Fibroblast of lung (primary cell): ENCODE measurements at regions not wholly inside any gene's neighbourhood (a gene's known extent, or its start where the extent isn't known, plus 50 kb on each side); places are given as distances from the start of the nearest gene placed in this dataset.

Experiments used
- DNase-seq, 2 donors: peaks; one replicate each; pipeline versions ENCODE4 v3.0.0 to v3.0.0-alpha.2; 2010; ENCODE audit warnings: low read depth in 2 of 2
- H2AFZ ChIP-seq: 2 replicates; pipeline ENCODE4 v1.5.1; 2012; ENCODE audit warnings: low read length, control low read depth, inconsistent platforms
- H3K27ac ChIP-seq: 2 replicates; pipeline ENCODE4 v1.5.1; 2011; ENCODE audit warnings: low read length, control low read depth; ENCODE audit not compliant: insufficient read depth
- H3K27me3 ChIP-seq: 2 replicates; pipeline ENCODE4 v1.5.1; 2011; ENCODE audit warnings: mild to moderate bottlenecking, low read length; ENCODE audit not compliant: control insufficient read depth, insufficient read depth
- H3K36me3 ChIP-seq: 2 replicates; pipeline ENCODE4 v1.5.1; 2011; ENCODE audit warnings: low read length; ENCODE audit not compliant: control insufficient read depth, insufficient read depth
- H3K4me1 ChIP-seq: 2 replicates; pipeline ENCODE4 v1.5.1; 2011; ENCODE audit warnings: low read length; ENCODE audit not compliant: control insufficient read depth, insufficient read depth; ENCODE audit errors: extremely low read depth
- H3K4me2 ChIP-seq: 2 replicates; pipeline ENCODE4 v1.5.1; 2011; ENCODE audit warnings: low read length, control low read depth; ENCODE audit not compliant: insufficient read depth; ENCODE audit errors: extremely low read depth
- H3K4me3 ChIP-seq, 4 experiments: fragments of 200-600 bp in 1 of 4; sonication (generic) in 1 of 4; replicated peaks in 1 of 4; 2 replicates each; pipeline ENCODE4 v1.5.1; 2011 to 2016; ENCODE audit warnings: low read length in 4 of 4, low read depth in 3 of 4, mild to moderate bottlenecking in 3 of 4, control low read depth in 2 of 4, inconsistent platforms in 1 of 4, mixed read lengths in 1 of 4; ENCODE audit not compliant: insufficient read depth in 1 of 4; ENCODE audit errors: control extremely low read depth in 1 of 4
- H3K79me2 ChIP-seq: 2 replicates; pipeline ENCODE4 v1.5.1; 2012; ENCODE audit warnings: mild to moderate bottlenecking, low read length, inconsistent platforms; ENCODE audit not compliant: control insufficient read depth, insufficient read depth
- H3K9ac ChIP-seq: 2 replicates; pipeline ENCODE4 v1.5.1; 2011; ENCODE audit warnings: mild to moderate bottlenecking, low read length, control low read depth; ENCODE audit not compliant: insufficient read depth
- H3K9me3 ChIP-seq: 2 replicates; pipeline ENCODE4 v1.5.1; 2012; ENCODE audit warnings: low read depth, low read length; ENCODE audit not compliant: control insufficient read depth, insufficient read depth
- H4K20me1 ChIP-seq: 2 replicates; pipeline ENCODE4 v1.5.1; 2011; ENCODE audit warnings: low read length; ENCODE audit not compliant: control insufficient read depth, insufficient read depth; ENCODE audit errors: extremely low read depth
- EZH2 ChIP-seq: IDR thresholded peaks from 2 replicates; pipeline ENCODE4 v1.5.1; 2012; ENCODE audit warnings: low read length, control low read depth, mild to moderate bottlenecking; ENCODE audit errors: missing control alignments
- TF ChIP-seq, protein P1 (sequence below), 2 donors: IDR thresholded peaks in 1 of 2; conservative IDR thresholded peaks in 1 of 2; 1 replicate in 1 of 2; 2 replicates in 1 of 2; pipeline ENCODE4 v1.5.1; 2011 to 2012; ENCODE audit warnings: low read length in 2 of 2, control low read depth in 1 of 2, inconsistent platforms in 1 of 2, low read depth in 1 of 2, mild to moderate bottlenecking in 1 of 2

- TF ChIP-seq, protein P1, sequence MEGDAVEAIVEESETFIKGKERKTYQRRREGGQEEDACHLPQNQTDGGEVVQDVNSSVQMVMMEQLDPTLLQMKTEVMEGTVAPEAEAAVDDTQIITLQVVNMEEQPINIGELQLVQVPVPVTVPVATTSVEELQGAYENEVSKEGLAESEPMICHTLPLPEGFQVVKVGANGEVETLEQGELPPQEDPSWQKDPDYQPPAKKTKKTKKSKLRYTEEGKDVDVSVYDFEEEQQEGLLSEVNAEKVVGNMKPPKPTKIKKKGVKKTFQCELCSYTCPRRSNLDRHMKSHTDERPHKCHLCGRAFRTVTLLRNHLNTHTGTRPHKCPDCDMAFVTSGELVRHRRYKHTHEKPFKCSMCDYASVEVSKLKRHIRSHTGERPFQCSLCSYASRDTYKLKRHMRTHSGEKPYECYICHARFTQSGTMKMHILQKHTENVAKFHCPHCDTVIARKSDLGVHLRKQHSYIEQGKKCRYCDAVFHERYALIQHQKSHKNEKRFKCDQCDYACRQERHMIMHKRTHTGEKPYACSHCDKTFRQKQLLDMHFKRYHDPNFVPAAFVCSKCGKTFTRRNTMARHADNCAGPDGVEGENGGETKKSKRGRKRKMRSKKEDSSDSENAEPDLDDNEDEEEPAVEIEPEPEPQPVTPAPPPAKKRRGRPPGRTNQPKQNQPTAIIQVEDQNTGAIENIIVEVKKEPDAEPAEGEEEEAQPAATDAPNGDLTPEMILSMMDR (conservative IDR thresholded peaks at IDR 0.05 in 1 of 2, IDR thresholded peaks at IDR 0.05 in 1 of 2; ENCODE audit: low read depth in 1 of 2, low read length in 2 of 2), result no peak
- TF ChIP-seq EZH2, result no peak
These were observed 295.6 kb downstream of the ZEB1 start for GRCh38 chr10:31614611-31615010.

DNA sequence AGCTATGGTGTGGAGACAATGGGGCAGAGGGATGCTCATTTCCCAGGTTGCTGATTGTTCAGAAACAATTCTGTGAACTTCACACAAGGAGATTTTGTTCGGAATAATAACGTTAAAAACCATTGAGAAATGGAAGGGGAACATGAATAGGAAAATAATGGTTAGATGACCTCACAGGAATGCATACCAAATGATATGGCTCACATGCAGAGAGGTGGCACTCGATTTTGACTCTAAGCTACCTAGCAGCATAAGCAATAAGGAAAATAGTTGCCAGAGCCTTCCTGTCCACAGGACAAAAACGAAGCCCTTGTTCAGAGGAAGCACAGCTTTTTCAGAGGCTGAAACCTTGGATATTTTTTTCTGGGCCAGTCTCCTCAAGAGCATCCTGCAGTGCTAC is 293.1 kb downstream of the ZEB1 start:
- no peak overlapping the region for H3K4me2 ChIP-seq
- H2AFZ ChIP-seq, result peak overlapping the region; percentile 67
- H3K27me3 ChIP-seq, result no peaks in the 10 kb centered on the region
- no peak overlapping the region for H3K27ac ChIP-seq
- TF ChIP-seq, protein P1 (conservative IDR thresholded peaks at IDR 0.05 in 1 of 2, IDR thresholded peaks at IDR 0.05 in 1 of 2; ENCODE audit: low read depth in 1 of 2, low read length in 2 of 2), result no peak
- no peak for TF ChIP-seq EZH2
- no peaks in the 10 kb centered on the region for H3K9me3 ChIP-seq
- H3K79me2 ChIP-seq, result no peaks in the 10 kb centered on the region
- H4K20me1 ChIP-seq, result no peaks in the 10 kb centered on the region
- peaks cover 2% of the 10 kb centered on the region for H3K4me1 ChIP-seq
- H3K9ac ChIP-seq, result no peak overlapping the region
- DNase-seq, result peak in 1 of 2 donors; percentile 41
- H3K36me3 ChIP-seq, result no peaks in the 10 kb centered on the region
- H3K4me3 ChIP-seq, result no peak overlapping the region

More at GRCh38 chr10:31614611-31615010, 295.6 kb downstream of the ZEB1 start:
- Histone ChIP-seq H3K27me3 (no peaks in the 10 kb centered on the region), H3K4me3 (no peak overlapping the region), H2AFZ (no peak overlapping the region), H3K4me1 (peaks cover 17% of the 10 kb centered on the region), H3K9ac (no peak overlapping the region), H3K79me2 (no peaks in the 10 kb centered on the region), H4K20me1 (no peaks in the 10 kb centered on the region), H3K4me2 (no peak overlapping the region), H3K36me3 (no peaks in the 10 kb centered on the region), H3K9me3 (no peaks in the 10 kb centered on the region), H3K27ac (no peak overlapping the region)
- no peak for DNase-seq

GRCh38 chr10:31611161-31611560 is 292.1 kb downstream of the ZEB1 start:
- no peak for TF ChIP-seq EZH2
- TF ChIP-seq, protein P1 (conservative IDR thresholded peaks at IDR 0.05 in 1 of 2, IDR thresholded peaks at IDR 0.05 in 1 of 2; ENCODE audit: low read depth in 1 of 2, low read length in 2 of 2), result no peak
- Histone ChIP-seq H3K79me2 (no peaks in the 10 kb centered on the region), H2AFZ (no peak overlapping the region)

More at GRCh38 chr10:31611161-31611560, 292.1 kb downstream of the ZEB1 start:
- Histone ChIP-seq H3K4me2 (no peak overlapping the region), H3K36me3 (no peaks in the 10 kb centered on the region), H3K27ac (no peak overlapping the region), H3K27me3 (no peaks in the 10 kb centered on the region), H3K9me3 (no peaks in the 10 kb centered on the region), H3K9ac (no peak overlapping the region), H3K4me1 (peaks cover 2% of the 10 kb centered on the region), H3K4me3 (no peak overlapping the region), H4K20me1 (no peaks in the 10 kb centered on the region)
- DNase-seq, result no peak
